ENCODE measurements at regions not wholly inside any gene's neighbourhood (a gene's known extent, or its start where the extent isn't known, plus 50 kb on each side); places are given as distances from the start of the nearest gene placed in this dataset.

GRCh38 chr13:47545201-47546024, 455.7 kb downstream of the SUCLA2 start:
- DNase-seq (ENCODE audit: low read depth in 4 of 4, low spot score in 2 of 4): no peak

DNA sequence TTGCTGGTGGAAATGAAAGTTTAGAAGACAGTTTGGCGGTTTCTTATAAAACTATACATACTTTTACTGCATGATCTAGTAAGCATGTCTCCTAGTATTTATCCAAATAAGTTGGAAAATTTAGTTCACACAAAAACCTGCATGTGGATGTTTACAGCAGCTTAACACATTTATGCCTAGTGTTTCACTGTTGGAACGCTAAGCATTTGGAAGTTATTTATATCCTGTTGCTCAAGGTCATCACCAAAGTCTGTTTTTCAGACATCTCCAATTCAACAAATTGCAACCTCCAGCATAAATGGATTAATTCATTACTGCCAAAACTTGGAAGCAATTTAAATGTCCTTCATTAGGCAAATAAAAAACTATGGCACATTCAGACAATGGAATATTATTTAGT, 461.8 kb downstream of the SUCLA2 start:
- DNase-seq (ENCODE audit: low read depth in 4 of 4, low spot score in 2 of 4): no peak

DNA sequence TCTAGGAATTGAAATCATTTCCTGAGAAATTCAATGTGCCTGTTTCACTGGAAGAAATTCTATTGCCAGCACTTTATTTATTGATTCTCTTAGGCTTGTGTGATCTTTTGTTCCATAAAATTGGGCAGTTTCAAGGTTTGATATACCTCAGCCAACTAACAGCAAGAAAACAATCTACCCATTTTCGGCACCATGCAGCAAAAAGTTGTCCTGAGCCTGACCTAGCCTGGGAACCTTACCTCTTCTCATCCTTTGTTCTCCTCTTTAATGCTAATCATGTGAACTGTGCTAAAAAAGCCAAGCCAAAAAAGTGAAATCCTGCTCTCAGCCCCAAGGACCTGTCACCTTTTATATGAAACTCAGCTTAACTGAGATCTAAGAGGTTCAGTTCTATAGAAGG, 477.3 kb downstream of the SUCLA2 start:
- no peak for DNase-seq (ENCODE audit: low read depth in 4 of 4, low spot score in 2 of 4)

DNA sequence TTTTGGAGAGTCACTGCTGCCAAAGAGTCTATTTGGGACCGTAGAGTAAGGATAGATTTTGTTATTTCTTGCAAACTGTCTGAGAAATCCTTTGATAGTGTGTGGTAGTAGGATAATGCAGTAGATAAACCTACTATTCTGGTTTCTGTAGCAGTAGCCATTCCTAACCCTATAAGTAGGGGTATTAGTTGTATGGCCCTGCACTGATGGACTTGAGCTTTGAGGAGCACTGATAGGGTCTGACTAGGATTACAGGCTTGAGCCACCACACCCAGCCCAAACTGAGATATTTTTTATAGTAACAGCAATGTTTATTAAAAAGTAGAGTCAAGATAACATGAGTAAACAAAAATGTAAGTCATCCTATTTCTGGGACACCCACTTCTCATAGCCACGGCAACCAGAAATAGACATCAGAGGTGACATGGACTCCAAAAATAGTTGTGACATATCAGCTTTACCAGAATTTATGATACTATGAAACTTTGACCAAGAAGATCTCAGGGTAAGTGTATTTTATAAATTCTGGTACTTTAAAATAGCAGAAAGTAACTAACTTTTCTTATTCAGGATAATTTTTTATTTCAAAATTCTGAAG, 479.1 kb downstream of the SUCLA2 start:
- no peak for DNase-seq (ENCODE audit: low read depth in 4 of 4, low spot score in 2 of 4)

- DNase-seq (ENCODE audit: low read depth in 4 of 4, low spot score in 2 of 4): no peak
Observed at GRCh38 chr13:47519626-47520025, 481.4 kb downstream of the SUCLA2 start.

DNA sequence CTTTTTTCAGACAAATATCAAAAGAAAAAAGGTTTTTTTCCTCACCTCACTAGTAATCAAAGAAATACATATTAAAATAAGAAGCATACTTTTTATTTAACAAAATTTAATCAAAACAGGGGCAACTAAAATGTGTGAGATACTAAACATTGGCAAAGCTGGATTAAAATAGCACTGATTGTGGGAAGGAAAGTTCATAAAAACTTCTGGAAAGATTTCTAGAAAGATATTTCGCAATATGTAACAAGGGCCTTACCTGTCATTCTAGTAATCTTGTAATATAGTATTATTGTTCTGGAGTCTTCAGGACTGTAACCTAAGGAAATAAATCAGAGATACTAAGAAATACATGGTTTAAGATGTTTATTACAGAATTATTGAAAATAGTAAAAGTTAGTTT, 482.5 kb downstream of the SUCLA2 start:
- DNase-seq (ENCODE audit: low read depth in 4 of 4, low spot score in 2 of 4): no peak

- no peak for DNase-seq (ENCODE audit: low read depth in 4 of 4, low spot score in 2 of 4)
Observed at GRCh38 chr13:47511647-47512046, 489.4 kb downstream of the SUCLA2 start.

- DNase-seq (ENCODE audit: low read depth in 4 of 4, low spot score in 2 of 4): no peak
Observed at GRCh38 chr13:47508527-47509228, 492.4 kb downstream of the SUCLA2 start.

- DNase-seq (ENCODE audit: low read depth in 4 of 4, low spot score in 2 of 4): no peak
Observed at GRCh38 chr13:47503475-47503874, 497.6 kb downstream of the SUCLA2 start.

DNA sequence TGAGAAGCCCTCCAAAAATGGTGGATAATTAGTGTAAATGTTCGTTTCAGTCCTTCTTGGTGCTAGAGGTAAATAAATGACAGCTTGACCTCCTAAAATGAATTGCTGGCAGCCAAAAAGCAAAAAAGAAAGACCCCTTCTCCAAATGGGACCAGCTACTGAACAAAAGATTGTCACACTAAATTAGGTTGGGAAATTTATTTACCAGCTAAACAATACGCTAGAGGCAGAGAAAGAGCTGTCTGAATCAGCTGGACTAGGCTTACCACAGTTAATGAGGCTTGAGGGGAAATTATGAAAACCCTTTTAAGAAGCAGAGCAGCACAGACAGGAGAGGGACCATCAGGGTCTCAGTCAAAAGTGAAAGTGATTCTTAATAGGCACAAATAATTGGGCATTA, 498.9 kb downstream of the SUCLA2 start:
- DNase-seq (ENCODE audit: low read depth in 4 of 4, low spot score in 2 of 4): no peak

DNA sequence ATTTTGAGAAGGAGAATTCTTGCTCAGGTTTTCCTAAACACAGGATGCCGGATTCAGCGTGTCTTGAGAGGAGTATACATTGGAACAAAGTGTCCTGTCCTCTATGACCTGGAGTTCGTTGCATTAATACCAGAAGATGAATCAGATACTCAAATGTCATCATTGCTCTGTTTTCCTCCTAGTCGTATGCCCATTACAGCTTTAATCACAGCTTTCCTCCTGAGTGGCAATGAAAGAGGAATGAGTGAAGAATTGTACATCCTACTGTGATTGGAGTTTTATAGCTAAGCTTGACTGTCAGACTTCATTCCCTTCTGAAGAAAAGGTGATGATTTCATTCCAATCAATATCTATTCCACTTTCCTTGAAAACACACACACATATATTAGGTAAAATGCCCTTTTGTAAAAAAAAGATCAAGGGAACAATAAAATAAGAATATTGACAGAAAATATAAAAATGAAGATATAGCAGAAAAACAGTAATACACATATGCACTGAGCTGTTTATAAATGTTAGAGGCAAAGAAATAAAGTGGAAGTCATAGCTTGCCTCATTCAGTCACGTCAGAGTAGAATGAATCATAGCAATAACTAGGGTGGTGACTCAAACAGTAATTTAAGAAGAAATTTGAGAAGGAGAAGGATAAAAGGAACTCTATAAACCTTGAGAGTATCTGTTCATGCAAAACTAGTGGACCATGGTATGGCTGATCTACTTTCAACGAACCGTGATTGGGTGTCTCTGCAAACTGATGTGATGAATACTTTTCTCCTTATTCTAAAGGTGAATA, 501.5 kb downstream of the SUCLA2 start:
- DNase-seq (ENCODE audit: low read depth in 4 of 4, low spot score in 2 of 4): no peak

GRCh38 chr13:47484548-47484947, 516.5 kb downstream of the SUCLA2 start:
- no peak for DNase-seq (ENCODE audit: low read depth in 4 of 4, low spot score in 2 of 4)

- DNase-seq (ENCODE audit: low read depth in 4 of 4, low spot score in 2 of 4): no peak
Observed at GRCh38 chr13:47481536-47481935, 519.5 kb downstream of the SUCLA2 start.

- no peak for DNase-seq (ENCODE audit: low read depth in 4 of 4, low spot score in 2 of 4)
Observed at GRCh38 chr13:47480951-47481350, 520.1 kb downstream of the SUCLA2 start.

DNA sequence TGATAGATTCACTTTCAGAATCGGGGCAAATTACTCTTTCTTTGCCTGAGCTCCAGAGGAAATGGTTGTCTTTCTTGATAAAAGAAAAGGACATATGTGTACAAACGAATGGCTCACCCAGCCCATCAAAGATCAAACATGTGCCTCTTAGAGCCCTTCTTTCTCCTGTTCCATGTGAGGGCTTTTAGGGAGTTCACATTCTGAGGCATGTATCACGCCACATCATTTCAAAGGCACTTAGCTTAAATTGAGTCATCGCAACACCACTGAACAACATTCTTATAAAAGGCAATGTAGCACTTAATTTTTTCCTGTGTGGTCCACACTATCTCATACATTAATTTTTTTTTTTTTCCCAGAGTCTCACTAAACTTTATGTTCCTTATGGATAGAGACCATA, 521.0 kb downstream of the SUCLA2 start:
- no peak for DNase-seq (ENCODE audit: low read depth in 4 of 4, low spot score in 2 of 4)

DNA sequence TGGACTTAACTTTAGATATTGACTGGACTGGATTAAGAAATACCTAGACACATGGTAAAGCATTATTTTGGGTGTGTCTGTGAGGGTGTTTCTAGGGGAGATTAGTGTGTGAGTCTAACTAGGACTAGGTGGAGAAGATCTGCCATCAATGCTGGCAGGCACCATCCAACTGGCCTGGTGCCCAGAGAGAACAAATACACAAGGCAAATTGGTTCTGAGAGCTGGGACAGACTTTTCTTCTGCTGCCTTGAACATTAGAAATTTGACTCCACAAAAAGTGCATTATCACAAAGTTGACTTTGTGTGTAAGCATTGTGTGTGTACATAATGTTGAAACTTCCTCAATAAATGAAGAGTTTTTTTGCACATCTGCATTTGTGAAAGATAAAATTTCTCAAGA, 522.1 kb downstream of the SUCLA2 start:
- DNase-seq (ENCODE audit: low read depth in 4 of 4, low spot score in 2 of 4): no peak

DNA sequence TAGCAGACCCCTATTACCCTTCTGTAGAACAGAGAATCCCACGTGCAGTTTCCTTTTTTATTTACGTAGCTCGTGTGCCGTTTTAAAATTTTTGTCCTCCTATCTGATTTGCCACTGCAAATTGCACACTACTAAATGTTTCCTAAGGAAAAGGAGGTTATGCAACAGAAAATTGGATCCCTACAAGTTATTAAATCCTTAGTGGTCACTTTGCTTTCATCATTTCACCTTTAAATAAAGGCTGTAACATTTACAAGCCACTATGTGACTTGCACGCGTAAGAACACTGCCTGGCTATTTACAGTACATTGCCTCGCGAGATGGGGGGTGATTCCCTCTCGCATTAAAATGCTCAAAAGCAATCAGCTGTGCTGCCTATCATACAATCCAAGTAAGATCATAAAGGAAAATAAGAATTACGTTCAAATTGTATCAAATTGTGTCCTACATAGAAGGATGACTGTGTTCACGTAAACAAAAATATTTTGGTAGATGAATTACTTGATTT, 525.6 kb downstream of the SUCLA2 start:
- DNase-seq (ENCODE audit: low read depth in 4 of 4, low spot score in 2 of 4): no peak

DNA sequence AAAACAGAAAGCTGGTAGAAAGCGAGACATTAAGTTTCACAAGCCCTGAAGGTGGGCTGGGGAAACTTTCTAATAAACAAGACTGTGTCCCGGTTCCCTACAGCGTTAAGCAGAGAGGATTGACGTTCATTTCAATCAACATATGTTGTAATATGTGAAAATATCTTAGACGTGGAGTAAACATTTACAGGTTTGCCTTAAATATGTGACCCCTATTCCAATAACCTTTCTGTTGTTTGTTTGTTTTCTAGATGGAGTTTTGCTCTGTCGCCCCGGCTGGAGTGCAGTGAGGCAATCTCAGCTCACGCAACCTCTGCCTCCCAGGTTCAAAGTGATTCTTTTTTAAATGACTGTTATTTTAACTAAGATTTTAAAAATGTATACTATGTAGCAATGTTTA, 526.2 kb downstream of the SUCLA2 start:
- no peak for DNase-seq (ENCODE audit: low read depth in 4 of 4, low spot score in 2 of 4)

DNA sequence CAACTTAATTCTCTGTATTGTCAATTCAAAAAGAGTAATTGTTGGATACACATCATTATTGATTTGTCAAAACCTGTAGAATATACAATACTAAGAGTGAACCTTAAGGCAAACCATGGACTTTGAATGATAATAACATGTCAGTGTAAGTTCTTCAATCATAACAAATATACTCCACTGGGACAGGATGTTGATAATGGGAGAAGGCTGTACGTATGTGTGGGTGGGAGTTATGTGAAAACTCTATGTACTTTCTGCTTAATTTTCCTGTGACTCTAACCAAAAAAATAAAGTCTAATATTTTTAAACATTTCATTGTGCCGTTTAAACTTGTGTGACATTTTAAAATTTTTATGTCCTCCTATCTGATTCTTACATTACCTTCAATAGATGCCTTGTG, 526.7 kb downstream of the SUCLA2 start:
- no peak for DNase-seq (ENCODE audit: low read depth in 4 of 4, low spot score in 2 of 4)

DNA sequence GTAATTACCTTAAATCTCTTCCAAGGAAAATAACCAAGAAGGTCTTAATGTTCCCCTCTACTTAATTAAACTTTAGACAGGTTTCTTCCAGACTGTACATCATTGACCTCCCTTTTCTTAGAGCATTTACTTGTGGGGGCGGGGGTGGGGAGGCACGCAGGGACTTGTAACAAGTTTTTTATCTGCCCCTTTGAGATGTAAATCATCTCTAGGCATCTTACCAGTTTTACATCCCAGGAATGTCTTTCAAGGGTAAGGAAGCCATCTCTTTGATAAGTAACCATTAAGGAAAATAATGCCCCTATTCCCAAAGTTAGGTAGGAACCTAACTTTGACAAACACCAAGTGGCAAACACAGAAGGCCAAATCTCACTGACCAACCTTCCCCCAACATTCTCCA, 528.6 kb downstream of the SUCLA2 start:
- no peak for DNase-seq (ENCODE audit: low read depth in 4 of 4, low spot score in 2 of 4)

GRCh38 chr13:47463726-47464125, 537.3 kb downstream of the SUCLA2 start:
- DNase-seq (ENCODE audit: low read depth in 4 of 4, low spot score in 2 of 4): no peak

All from left renal cortex interstitium (tissue), 4 donors.